ENCODE measurements at regions not wholly inside any gene's neighbourhood (a gene's known extent, or its start where the extent isn't known, plus 50 kb on each side); places are given as distances from the start of the nearest gene placed in this dataset.

- no peak for TF ChIP-seq CTCF (IDR thresholded peaks at IDR 0.05)
- TF ChIP-seq POLR2A (IDR thresholded peaks at IDR 0.05) = no peak
Observed at GRCh38 chr14:94961386-94962165, 191.7 kb upstream of the GSC start.
